ENCODE measurements at regions not wholly inside any gene's neighbourhood (a gene's known extent, or its start where the extent isn't known, plus 50 kb on each side); places are given as distances from the start of the nearest gene placed in this dataset.
"Not testable (repeated sequence)": the region's sequence is repeated elsewhere in the genome, so short reads cannot be mapped to it uniquely, and the experiment has no call there.

GRCh38 chr5:7306556-7306955 is 89.4 kb upstream of the ADCY2 start:
- not testable (repeated sequence) for TF ChIP-seq CTCF, POLR2A (IDR thresholded peaks at IDR 0.05)

Data from esophagus squamous epithelium (tissue), 4 donors.